Natural killer cell treated with Interleukin-12 subunit alpha and Interleukin-12 subunit beta and Interleukin-15 and Interleukin-18, amount 100 ng/mL, for 72 hours (primary cell): ENCODE measurements at regions not wholly inside any gene's neighbourhood (a gene's known extent, or its start where the extent isn't known, plus 50 kb on each side); places are given as distances from the start of the nearest gene placed in this dataset.

Experiments used
- ATAC-seq, 2 donors: fragments of 150-1000 bp; cut with Tn5 transposase in 1 of 2; sonication (Bioruptor Pico), chemical (Tn5 transposase) in 1 of 2; 2 replicates each; pipeline ENCODE4 v1.10.0; 2021
- DNase-seq: peaks from one replicate; pipeline ENCODE4 v3.0.0; 2022; ENCODE audit warnings: low spot score
- H3K27ac Mint-ChIP-seq, 2 donors: 1 replicate in 1 of 2; 2 replicates in 1 of 2; pipeline ENCODE4 v1.8.0; 2022; ENCODE audit warnings: mixed read lengths in 2 of 2, mild to moderate bottlenecking in 1 of 2, moderate library complexity in 1 of 2
- H3K27me3 Mint-ChIP-seq, 2 donors: 1 replicate in 1 of 2; 2 replicates in 1 of 2; pipeline ENCODE4 v1.8.0; 2022; ENCODE audit warnings: mixed read lengths in 2 of 2
- H3K36me3 Mint-ChIP-seq: one replicate; pipeline ENCODE4 v1.8.0; 2022; ENCODE audit warnings: mixed read lengths
- H3K4me1 Mint-ChIP-seq, 2 donors: 1 replicate in 1 of 2; 2 replicates in 1 of 2; pipeline ENCODE4 v1.8.0; 2022; ENCODE audit warnings: low read depth in 2 of 2, mixed read lengths in 2 of 2, mild to moderate bottlenecking in 1 of 2
- H3K4me3 Mint-ChIP-seq: one replicate; pipeline ENCODE4 v1.8.0; 2022; ENCODE audit warnings: mixed read lengths
- H3K9me3 Mint-ChIP-seq: 2 replicates; pipeline ENCODE4 v1.8.0; 2022; ENCODE audit warnings: mixed read lengths

GRCh38 chr11:80861193-80861592 is 1420.4 kb upstream of the TENM4 start:
- no peak for ATAC-seq
- H3K4me1 Mint-ChIP-seq, result no peaks in the 10 kb centered on the region
- no peaks in the 10 kb centered on the region for H3K27me3 Mint-ChIP-seq
- DNase-seq, result no peak
- no peak overlapping the region for H3K27ac Mint-ChIP-seq
- H3K36me3 Mint-ChIP-seq, result no peaks in the 10 kb centered on the region
- peaks cover 11% of the 10 kb centered on the region for H3K9me3 Mint-ChIP-seq
- H3K4me3 Mint-ChIP-seq, result no peak overlapping the region

GRCh38 chr11:80860632-80861031 is 1419.8 kb upstream of the TENM4 start:
- H3K9me3 Mint-ChIP-seq, result peaks cover 11% of the 10 kb centered on the region
- H3K27ac Mint-ChIP-seq, result no peak overlapping the region
- DNase-seq (no peak), ATAC-seq (no peak)
- no peaks in the 10 kb centered on the region for H3K36me3 Mint-ChIP-seq
- H3K27me3 Mint-ChIP-seq, result no peaks in the 10 kb centered on the region
- no peak overlapping the region for H3K4me3 Mint-ChIP-seq
- H3K4me1 Mint-ChIP-seq, result no peaks in the 10 kb centered on the region

GRCh38 chr11:80856066-80856465 is 1415.2 kb upstream of the TENM4 start:
- no peaks in the 10 kb centered on the region for H3K4me1 Mint-ChIP-seq
- peaks cover 5% of the 10 kb centered on the region for H3K36me3 Mint-ChIP-seq
- DNase-seq (no peak), ATAC-seq (no peak)
- no peaks in the 10 kb centered on the region for H3K27me3 Mint-ChIP-seq
- peaks cover 10% of the 10 kb centered on the region for H3K9me3 Mint-ChIP-seq
- H3K4me3 Mint-ChIP-seq, result no peak overlapping the region
- H3K27ac Mint-ChIP-seq, result no peak overlapping the region

- Mint-ChIP-seq H3K4me3 (no peak overlapping the region), H3K9me3 (peaks cover 10% of the 10 kb centered on the region), H3K27ac (no peak overlapping the region), H3K36me3 (peaks cover 5% of the 10 kb centered on the region), H3K27me3 (no peaks in the 10 kb centered on the region), H3K4me1 (no peaks in the 10 kb centered on the region)
- DNase-seq (no peak), ATAC-seq (no peak)
Observed at GRCh38 chr11:80855426-80855825, 1414.6 kb upstream of the TENM4 start.

- peaks cover 10% of the 10 kb centered on the region for H3K36me3 Mint-ChIP-seq
- DNase-seq, result no peak
- no peak overlapping the region for H3K4me3 Mint-ChIP-seq
- no peaks in the 10 kb centered on the region for H3K4me1 Mint-ChIP-seq
- H3K27me3 Mint-ChIP-seq, result no peaks in the 10 kb centered on the region
- H3K27ac Mint-ChIP-seq, result no peak overlapping the region
- H3K9me3 Mint-ChIP-seq, result peaks cover 20% of the 10 kb centered on the region
- no peak for ATAC-seq
Observed at GRCh38 chr11:80849253-80849652, 1408.4 kb upstream of the TENM4 start.

- peak in 1 of 2 donors; percentile 70 for ATAC-seq
- no peak overlapping the region for H3K27ac Mint-ChIP-seq
Observed at GRCh38 chr11:80846979-80847378, 1406.1 kb upstream of the TENM4 start.

GRCh38 chr11:80846442-80846841 is 1405.6 kb upstream of the TENM4 start:
- H3K27ac Mint-ChIP-seq, result no peak overlapping the region
- H3K4me1 Mint-ChIP-seq, result no peaks in the 10 kb centered on the region

More at GRCh38 chr11:80846979-80847378, 1406.1 kb upstream of the TENM4 start:
- H3K27me3 Mint-ChIP-seq, result no peaks in the 10 kb centered on the region
- no peak overlapping the region for H3K4me3 Mint-ChIP-seq
- H3K36me3 Mint-ChIP-seq, result peaks cover 7% of the 10 kb centered on the region
- H3K4me1 Mint-ChIP-seq, result no peaks in the 10 kb centered on the region
- H3K9me3 Mint-ChIP-seq, result peaks cover 17% of the 10 kb centered on the region
- DNase-seq, result no peak

GRCh38 chr11:80844110-80844819 is 1403.4 kb upstream of the TENM4 start:
- peaks cover 6% of the 10 kb centered on the region for H3K36me3 Mint-ChIP-seq
- ATAC-seq (no peak), DNase-seq (no peak)
- H3K27ac Mint-ChIP-seq, result no peak overlapping the region
- no peaks in the 10 kb centered on the region for H3K27me3 Mint-ChIP-seq
- H3K4me3 Mint-ChIP-seq, result no peak overlapping the region
- no peaks in the 10 kb centered on the region for H3K4me1 Mint-ChIP-seq
- H3K9me3 Mint-ChIP-seq, result peaks cover 17% of the 10 kb centered on the region

More at GRCh38 chr11:80846442-80846841, 1405.6 kb upstream of the TENM4 start:
- DNase-seq (no peak), ATAC-seq (no peak)
- H3K27me3 Mint-ChIP-seq, result no peaks in the 10 kb centered on the region
- peaks cover 6% of the 10 kb centered on the region for H3K36me3 Mint-ChIP-seq
- no peak overlapping the region for H3K4me3 Mint-ChIP-seq
- H3K9me3 Mint-ChIP-seq, result peaks cover 16% of the 10 kb centered on the region

GRCh38 chr11:80843266-80843974 is 1402.6 kb upstream of the TENM4 start:
- Mint-ChIP-seq H3K4me1 (no peaks in the 10 kb centered on the region), H3K36me3 (no peaks in the 10 kb centered on the region)

GRCh38 chr11:80842246-80842645 is 1401.4 kb upstream of the TENM4 start:
- ATAC-seq, result no peak
- Mint-ChIP-seq H3K36me3 (no peaks in the 10 kb centered on the region), H3K9me3 (peaks cover 15% of the 10 kb centered on the region), H3K27me3 (no peaks in the 10 kb centered on the region), H3K4me3 (no peak overlapping the region), H3K4me1 (no peaks in the 10 kb centered on the region), H3K27ac (no peak overlapping the region)
- no peak for DNase-seq

More at GRCh38 chr11:80843266-80843974, 1402.6 kb upstream of the TENM4 start:
- Mint-ChIP-seq H3K27me3 (no peaks in the 10 kb centered on the region), H3K4me3 (no peak overlapping the region), H3K27ac (no peak overlapping the region), H3K9me3 (peaks cover 14% of the 10 kb centered on the region)
- no peak for DNase-seq
- no peak for ATAC-seq

GRCh38 chr11:80841675-80842074 is 1400.8 kb upstream of the TENM4 start:
- H3K36me3 Mint-ChIP-seq, result no peaks in the 10 kb centered on the region
- peaks cover 11% of the 10 kb centered on the region for H3K9me3 Mint-ChIP-seq
- ATAC-seq (no peak), DNase-seq (no peak)
- H3K27ac Mint-ChIP-seq, result no peak overlapping the region
- H3K4me1 Mint-ChIP-seq, result no peaks in the 10 kb centered on the region
- no peak overlapping the region for H3K4me3 Mint-ChIP-seq
- H3K27me3 Mint-ChIP-seq, result no peaks in the 10 kb centered on the region

- ATAC-seq (no peak), DNase-seq (no peak)
- peaks cover 13% of the 10 kb centered on the region for H3K9me3 Mint-ChIP-seq
- H3K4me1 Mint-ChIP-seq, result no peaks in the 10 kb centered on the region
- H3K27me3 Mint-ChIP-seq, result no peaks in the 10 kb centered on the region
- no peak overlapping the region for H3K27ac Mint-ChIP-seq
- no peaks in the 10 kb centered on the region for H3K36me3 Mint-ChIP-seq
- no peak overlapping the region for H3K4me3 Mint-ChIP-seq
Observed at GRCh38 chr11:80838153-80838552, 1397.3 kb upstream of the TENM4 start.

- Mint-ChIP-seq H3K4me1 (no peaks in the 10 kb centered on the region), H3K9me3 (peaks cover 13% of the 10 kb centered on the region), H3K36me3 (no peaks in the 10 kb centered on the region), H3K27me3 (no peaks in the 10 kb centered on the region), H3K27ac (no peak overlapping the region), H3K4me3 (no peak overlapping the region)
- DNase-seq (no peak), ATAC-seq (no peak)
Observed at GRCh38 chr11:80837051-80837450, 1396.2 kb upstream of the TENM4 start.

- no peak for DNase-seq
- Mint-ChIP-seq H3K9me3 (peaks cover 16% of the 10 kb centered on the region), H3K36me3 (no peaks in the 10 kb centered on the region), H3K27me3 (no peaks in the 10 kb centered on the region), H3K4me3 (no peak overlapping the region), H3K27ac (no peak overlapping the region), H3K4me1 (no peaks in the 10 kb centered on the region)
- no peak for ATAC-seq
Observed at GRCh38 chr11:80831374-80831773, 1390.5 kb upstream of the TENM4 start.
